Endodermal cell (in vitro differentiated cells): ENCODE measurements at regions not wholly inside any gene's neighbourhood (a gene's known extent, or its start where the extent isn't known, plus 50 kb on each side); places are given as distances from the start of the nearest gene placed in this dataset.

Experiments
- DNase-seq: peaks from one replicate; pipeline ENCODE4 v3.0.0-alpha.2; 2017
- H3K27ac ChIP-seq: 2 replicates; pipeline ENCODE4 v1.5.1; 2013; ENCODE audit warnings: mild to moderate bottlenecking, low read depth, low read length, moderate library complexity
- H3K27me3 ChIP-seq: 2 replicates; pipeline ENCODE4 v1.6.1; 2013; ENCODE audit warnings: mild to moderate bottlenecking, low read length, moderate library complexity; ENCODE audit not compliant: insufficient read depth, control insufficient read depth, poor library complexity, severe bottlenecking
- H3K36me3 ChIP-seq: 2 replicates; pipeline ENCODE4 v1.7.0; 2013; ENCODE audit warnings: mild to moderate bottlenecking, low read length, moderate library complexity; ENCODE audit not compliant: control insufficient read depth, insufficient read depth
- H3K4me1 ChIP-seq: one replicate; pipeline ENCODE4 v1.7.0; 2013; ENCODE audit warnings: low read length; ENCODE audit not compliant: control insufficient read depth, insufficient read depth
- H3K4me3 ChIP-seq: 2 replicates; pipeline ENCODE4 v1.5.1; 2013; ENCODE audit warnings: mild to moderate bottlenecking, low read length, moderate library complexity
- H3K9ac ChIP-seq: 2 replicates; pipeline ENCODE4 v1.6.1; 2013; ENCODE audit warnings: mild to moderate bottlenecking, low read length, moderate library complexity; ENCODE audit not compliant: poor library complexity, severe bottlenecking; ENCODE audit errors: extremely low read depth
- H3K9me3 ChIP-seq: 2 replicates; pipeline ENCODE4 v1.6.1; 2013; ENCODE audit warnings: mild to moderate bottlenecking, low read length, moderate library complexity; ENCODE audit not compliant: control insufficient read depth
- H3K27ac Mint-ChIP-seq: 2 replicates; pipeline ENCODE4 v1.8.0; 2020; ENCODE audit warnings: mixed read lengths
- H3K27me3 Mint-ChIP-seq: 2 replicates; pipeline ENCODE4 v1.8.0; 2021; ENCODE audit warnings: mild to moderate bottlenecking, mixed read lengths; ENCODE audit not compliant: insufficient read depth
- H3K36me3 Mint-ChIP-seq: 2 replicates; pipeline ENCODE4 v1.8.0; 2020; ENCODE audit warnings: low read depth, mixed read lengths
- H3K4me1 Mint-ChIP-seq: 2 replicates; pipeline ENCODE4 v1.8.0; 2020; ENCODE audit warnings: mixed read lengths
- H3K4me3 Mint-ChIP-seq: 2 replicates; pipeline ENCODE4 v1.8.0; 2020; ENCODE audit warnings: mild to moderate bottlenecking, moderate library complexity, mixed read lengths
- H3K9me3 Mint-ChIP-seq: 2 replicates; pipeline ENCODE4 v1.8.0; 2020; ENCODE audit warnings: mild to moderate bottlenecking, mixed read lengths
- CTCF ChIP-seq: fragments of 200-600 bp; sonication (generic); conservative IDR thresholded peaks from 2 replicates; pipeline ENCODE4 v1.5.0; 2021; ENCODE audit warnings: antibody characterized with exemption, mild to moderate bottlenecking
- WGBS, 2 experiments: methylation state at CpG; one replicate each; pipeline versions ENCODE4 v1.1.5 to v1.1.7; 2013; ENCODE audit warnings: missing lambda C conversion rate in 2 of 2, mixed read lengths in 1 of 2; ENCODE audit not compliant: insufficient coverage in 1 of 2, insufficient read length in 1 of 2; 5-methylcytosine and 5-hydroxymethylcytosine counted together

GRCh38 chr1:5466487-5466886, 525.7 kb downstream of the NPHP4 start:
- DNase-seq, result no peak
- WGBS, 2 experiments, result 91% methylated on average over 3 of the region's 3 CpGs
- no peak for TF ChIP-seq CTCF
- Histone ChIP-seq H3K27me3 (no peaks in the 10 kb centered on the region), H3K4me3 (no peak overlapping the region), H3K9ac (no peak overlapping the region), H3K4me1 (no peaks in the 10 kb centered on the region), H3K9me3 (peaks cover 8% of the 10 kb centered on the region), H3K27ac (no peak overlapping the region), H3K36me3 (no peaks in the 10 kb centered on the region)
- H3K9me3 Mint-ChIP-seq, result peaks cover 21% of the 10 kb centered on the region
- H3K27ac Mint-ChIP-seq, result no peak overlapping the region
- peaks cover 14% of the 10 kb centered on the region for H3K27me3 Mint-ChIP-seq
- H3K36me3 Mint-ChIP-seq, result no peaks in the 10 kb centered on the region
- H3K4me3 Mint-ChIP-seq, result no peak overlapping the region
- peaks cover 6% of the 10 kb centered on the region for H3K4me1 Mint-ChIP-seq

GRCh38 chr1:5465281-5465711, 526.9 kb downstream of the NPHP4 start:
- no peak overlapping the region for H3K4me3 ChIP-seq
- H3K27ac ChIP-seq, result no peak overlapping the region
- no peak for DNase-seq
- WGBS, 2 experiments, result 88 to 92% methylated on average over 7 of the region's 7 CpGs
- Mint-ChIP-seq H3K27me3 (peaks cover 14% of the 10 kb centered on the region), H3K36me3 (no peaks in the 10 kb centered on the region), H3K4me3 (no peak overlapping the region), H3K27ac (no peak overlapping the region), H3K9me3 (peaks cover 26% of the 10 kb centered on the region), H3K4me1 (peaks cover 6% of the 10 kb centered on the region)
- H3K27me3 ChIP-seq, result no peaks in the 10 kb centered on the region
- H3K36me3 ChIP-seq, result no peaks in the 10 kb centered on the region
- no peaks in the 10 kb centered on the region for H3K4me1 ChIP-seq
- peaks cover 8% of the 10 kb centered on the region for H3K9me3 ChIP-seq
- no peak for TF ChIP-seq CTCF
- no peak overlapping the region for H3K9ac ChIP-seq

- H3K27me3 ChIP-seq, result no peaks in the 10 kb centered on the region
- H3K4me3 Mint-ChIP-seq, result no peak overlapping the region
- DNase-seq, result no peak
- peaks cover 8% of the 10 kb centered on the region for H3K9me3 ChIP-seq
- H3K4me1 ChIP-seq, result no peaks in the 10 kb centered on the region
- H3K4me1 Mint-ChIP-seq, result peaks cover 6% of the 10 kb centered on the region
- H3K36me3 Mint-ChIP-seq, result no peaks in the 10 kb centered on the region
- no peak overlapping the region for H3K27ac ChIP-seq
- H3K36me3 ChIP-seq, result no peaks in the 10 kb centered on the region
- H3K9me3 Mint-ChIP-seq, result peaks cover 26% of the 10 kb centered on the region
- peaks cover 10% of the 10 kb centered on the region for H3K27me3 Mint-ChIP-seq
- 94 to 99% methylated on average over 5 to 11 of the region's 11 CpGs for WGBS, 2 experiments
- H3K9ac ChIP-seq, result no peak overlapping the region
- no peak overlapping the region for H3K27ac Mint-ChIP-seq
- no peak overlapping the region for H3K4me3 ChIP-seq
- TF ChIP-seq CTCF, result no peak
These were observed 527.9 kb downstream of the NPHP4 start for GRCh38 chr1:5464366-5464765.
